ENCODE measurements at regions not wholly inside any gene's neighbourhood (a gene's known extent, or its start where the extent isn't known, plus 50 kb on each side); places are given as distances from the start of the nearest gene placed in this dataset.

GRCh38 chrX:125736008-125736729 lies 416.5 kb downstream of the TEX13C start:
- H3K4me3 ChIP-seq (ENCODE audit: low read depth, low read length) = no peak overlapping the region
- no peak for TF ChIP-seq CTCF (IDR thresholded peaks at IDR 0.05; ENCODE audit: control insufficient read depth, extremely low read depth, insufficient read depth)
- no peak for DNase-seq (ENCODE audit: low read depth)

GRCh38 chrX:125742811-125743210 lies 423.1 kb downstream of the TEX13C start:
- DNase-seq (ENCODE audit: low read depth) = no peak
- TF ChIP-seq CTCF (IDR thresholded peaks at IDR 0.05; ENCODE audit: control insufficient read depth, extremely low read depth, insufficient read depth) = no peak
- no peak overlapping the region for H3K4me3 ChIP-seq (ENCODE audit: low read depth, low read length)

- no peak for DNase-seq (ENCODE audit: low read depth)
- TF ChIP-seq CTCF (IDR thresholded peaks at IDR 0.05; ENCODE audit: control insufficient read depth, extremely low read depth, insufficient read depth) = no peak
- no peak overlapping the region for H3K4me3 ChIP-seq (ENCODE audit: low read depth, low read length)
These were observed 421.2 kb downstream of the DCAF12L2 start for GRCh38 chrX:125744914-125745313.

- no peak for DNase-seq (ENCODE audit: low read depth)
- no peak overlapping the region for H3K4me3 ChIP-seq (ENCODE audit: low read depth, low read length)
- no peak for TF ChIP-seq CTCF (IDR thresholded peaks at IDR 0.05; ENCODE audit: control insufficient read depth, extremely low read depth, insufficient read depth)
These were observed 408.1 kb downstream of the DCAF12L2 start for GRCh38 chrX:125757794-125758564.

- H3K4me3 ChIP-seq (ENCODE audit: low read depth, low read length) = no peak overlapping the region
- DNase-seq (ENCODE audit: low read depth) = no peak
- no peak for TF ChIP-seq CTCF (IDR thresholded peaks at IDR 0.05; ENCODE audit: control insufficient read depth, extremely low read depth, insufficient read depth)
These were observed 407.3 kb downstream of the DCAF12L2 start for GRCh38 chrX:125758819-125759218.

- no peak for DNase-seq (ENCODE audit: low read depth)
- TF ChIP-seq CTCF (IDR thresholded peaks at IDR 0.05; ENCODE audit: control insufficient read depth, extremely low read depth, insufficient read depth) = no peak
These were observed 403.1 kb downstream of the DCAF12L2 start for GRCh38 chrX:125762954-125763353.

More at GRCh38 chrX:125762954-125763353, 403.1 kb downstream of the DCAF12L2 start:
- H3K4me3 ChIP-seq (ENCODE audit: low read depth, low read length) = no peak overlapping the region

All from LNCaP clone FGC (cell line).